ENCODE measurements at regions not wholly inside any gene's neighbourhood (a gene's known extent, or its start where the extent isn't known, plus 50 kb on each side); places are given as distances from the start of the nearest gene placed in this dataset.
A peak's percentile ranks its signal among the peaks of the same experiment; 100 is the strongest.

DNA sequence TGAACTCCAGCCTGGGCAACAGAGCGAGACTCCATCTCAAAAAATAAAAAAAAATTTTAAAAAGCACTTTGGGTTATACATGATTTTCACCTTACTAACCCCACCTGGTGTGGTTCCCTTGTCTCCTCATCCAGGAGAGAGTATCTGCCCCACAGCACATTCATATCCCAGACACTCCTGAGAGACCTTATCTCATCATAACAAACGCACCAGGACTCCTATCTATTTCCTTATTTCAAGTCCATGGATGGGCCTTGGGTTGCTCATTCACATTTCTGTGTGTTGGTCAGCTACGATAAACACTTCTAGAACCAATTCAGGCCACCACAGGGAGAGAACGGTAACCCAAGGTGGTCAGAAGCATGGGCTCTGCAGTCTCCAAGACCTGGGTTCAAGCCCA, 88.6 kb upstream of the SPATA12 start:
- TF ChIP-seq, protein P1, sequence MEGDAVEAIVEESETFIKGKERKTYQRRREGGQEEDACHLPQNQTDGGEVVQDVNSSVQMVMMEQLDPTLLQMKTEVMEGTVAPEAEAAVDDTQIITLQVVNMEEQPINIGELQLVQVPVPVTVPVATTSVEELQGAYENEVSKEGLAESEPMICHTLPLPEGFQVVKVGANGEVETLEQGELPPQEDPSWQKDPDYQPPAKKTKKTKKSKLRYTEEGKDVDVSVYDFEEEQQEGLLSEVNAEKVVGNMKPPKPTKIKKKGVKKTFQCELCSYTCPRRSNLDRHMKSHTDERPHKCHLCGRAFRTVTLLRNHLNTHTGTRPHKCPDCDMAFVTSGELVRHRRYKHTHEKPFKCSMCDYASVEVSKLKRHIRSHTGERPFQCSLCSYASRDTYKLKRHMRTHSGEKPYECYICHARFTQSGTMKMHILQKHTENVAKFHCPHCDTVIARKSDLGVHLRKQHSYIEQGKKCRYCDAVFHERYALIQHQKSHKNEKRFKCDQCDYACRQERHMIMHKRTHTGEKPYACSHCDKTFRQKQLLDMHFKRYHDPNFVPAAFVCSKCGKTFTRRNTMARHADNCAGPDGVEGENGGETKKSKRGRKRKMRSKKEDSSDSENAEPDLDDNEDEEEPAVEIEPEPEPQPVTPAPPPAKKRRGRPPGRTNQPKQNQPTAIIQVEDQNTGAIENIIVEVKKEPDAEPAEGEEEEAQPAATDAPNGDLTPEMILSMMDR (IDR thresholded peaks at IDR 0.05 in 8 of 11, conservative IDR thresholded peaks at IDR 0.05 in 3 of 11): no peak
- TF ChIP-seq POLR2A (IDR thresholded peaks at IDR 0.05): no peak
- no peak for TF ChIP-seq POLR2AphosphoS5 (IDR thresholded peaks at IDR 0.05)
- H3K9me3 ChIP-seq: no peaks in the 10 kb centered on the region

DNA sequence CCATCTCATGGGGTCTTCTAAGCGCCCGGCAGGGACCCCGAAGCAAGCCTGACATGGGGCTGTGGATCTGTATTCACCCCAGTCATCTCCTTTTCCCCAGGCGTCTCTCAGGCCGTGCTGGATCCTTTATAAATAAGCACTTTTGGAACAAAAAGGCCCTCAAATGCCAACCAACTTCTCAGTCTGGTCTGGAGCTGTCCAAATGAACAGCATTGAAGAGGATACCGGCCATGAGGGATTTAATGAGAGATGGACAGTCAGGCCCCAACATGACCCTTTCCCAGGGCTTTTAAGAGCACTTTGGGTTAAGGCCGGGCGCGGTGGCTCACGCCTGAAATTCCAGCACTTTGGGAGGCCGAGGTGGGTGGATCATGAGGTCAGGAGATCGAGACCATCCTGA, 89.2 kb upstream of the SPATA12 start:
- H3K4me3 ChIP-seq: no peak overlapping the region
- 89 to 96% (median 90%) methylated on average over 12 of the region's 12 CpGs for WGBS, 5 donors
- no peak for DNase-seq
- TF ChIP-seq POLR2AphosphoS5 (IDR thresholded peaks at IDR 0.05): no peak
- TF ChIP-seq POLR2A (IDR thresholded peaks at IDR 0.05): no peak
- TF ChIP-seq, protein P1 (IDR thresholded peaks at IDR 0.05 in 8 of 11, conservative IDR thresholded peaks at IDR 0.05 in 3 of 11): no peak
- H3K9me3 ChIP-seq: no peaks in the 10 kb centered on the region
- H3K27ac ChIP-seq: peak overlapping the region in 3 of 8 donors; percentile 21 to 60 (median 35)
- H3K27me3 ChIP-seq (replicated peaks in 1 of 7): no peaks in the 10 kb centered on the region
- intact Hi-C loops (cut with DNase I; ENCODE audit: low total_unique reads): no loop called here
- H3K36me3 ChIP-seq: no peaks in the 10 kb centered on the region
- peaks cover 0 to 19% (median 10%) of the 10 kb centered on the region in 6 donors for H3K4me1 ChIP-seq

More for the DNA sequence above, 88.6 kb upstream of the SPATA12 start:
- peaks cover 0 to 19% (median 10%) of the 10 kb centered on the region in 6 donors for H3K4me1 ChIP-seq
- no peak overlapping the region for H3K4me3 ChIP-seq
- 87 to 91% (median 89%) methylated on average over 4 of the region's 4 CpGs for WGBS, 5 donors
- H3K27ac ChIP-seq: peak overlapping the region in 1 of 8 donors; percentile 21
- no peaks in the 10 kb centered on the region for H3K27me3 ChIP-seq (replicated peaks in 1 of 7)
- intact Hi-C loops (cut with DNase I; ENCODE audit: low total_unique reads): no loop called here
- DNase-seq: no peak
- no peaks in the 10 kb centered on the region for H3K36me3 ChIP-seq

DNA sequence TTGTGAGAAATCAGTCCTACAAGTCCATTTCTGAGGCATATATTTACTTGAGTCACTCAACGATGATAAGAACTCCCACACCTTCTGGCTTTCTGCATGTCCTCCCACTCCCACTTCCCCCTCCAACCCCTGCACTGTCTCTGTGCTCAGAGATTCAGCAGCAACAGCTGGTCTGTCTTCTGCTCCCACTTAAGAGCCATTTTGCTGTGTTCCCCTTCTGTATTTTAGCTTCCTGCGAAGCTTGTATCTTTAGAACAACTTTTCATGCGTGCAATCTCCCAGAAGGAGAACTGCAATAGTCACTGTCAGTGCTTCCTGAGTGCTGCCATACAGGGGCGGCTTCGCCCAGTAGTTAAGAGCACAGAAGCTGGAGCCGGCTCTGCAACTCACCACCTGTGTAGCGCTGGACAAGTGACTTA, 90.0 kb upstream of the SPATA12 start:
- Histone ChIP-seq H3K4me1 (peaks cover 0 to 19% (median 10%) of the 10 kb centered on the region in 6 donors), H3K27me3 (replicated peaks in 1 of 7) (no peaks in the 10 kb centered on the region), H3K36me3 (no peaks in the 10 kb centered on the region), H3K4me3 (no peak overlapping the region), H3K27ac (peak overlapping the region in 4 of 8 donors; percentile 21 to 60 (median 36)), H3K9me3 (peaks cover 0 to 5% (median 0%) of the 10 kb centered on the region in 8 donors)
- DNase-seq: no peak
- TF ChIP-seq POLR2A (IDR thresholded peaks at IDR 0.05) (no peak), POLR2AphosphoS5 (IDR thresholded peaks at IDR 0.05) (peak in 1 of 3 donors; percentile 37)
- intact Hi-C loops (cut with DNase I; ENCODE audit: low total_unique reads): no loop called here
- 27 to 47% (median 33%) methylated on average over 7 of the region's 7 CpGs for WGBS, 5 donors

DNA sequence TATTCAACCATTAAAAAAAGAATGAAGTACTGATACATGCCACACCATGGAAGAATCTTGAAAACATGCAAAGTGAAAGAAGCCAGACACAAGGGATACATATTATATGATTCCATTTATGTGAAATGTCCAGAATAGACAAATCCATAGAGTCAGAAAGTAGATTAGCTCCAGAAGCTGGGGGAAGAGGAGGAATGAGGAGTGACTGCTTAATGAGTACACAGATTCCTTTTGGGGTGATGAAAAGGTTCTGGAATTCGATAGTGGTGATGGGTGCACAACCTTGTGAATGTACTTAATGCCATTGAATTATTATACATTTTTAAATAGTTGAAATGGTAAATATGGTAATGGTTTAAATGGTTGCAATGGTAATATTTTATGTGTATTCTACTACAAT, 90.6 kb upstream of the SPATA12 start:
- intact Hi-C loops (cut with DNase I; ENCODE audit: low total_unique reads): no loop called here
- no peak for TF ChIP-seq POLR2AphosphoS5 (IDR thresholded peaks at IDR 0.05)
- TF ChIP-seq POLR2A (IDR thresholded peaks at IDR 0.05): no peak
- TF ChIP-seq, protein P1 (IDR thresholded peaks at IDR 0.05 in 8 of 11, conservative IDR thresholded peaks at IDR 0.05 in 3 of 11): no peak
- no peak for DNase-seq
- Histone ChIP-seq H3K27ac (no peak overlapping the region), H3K9me3 (peaks cover 0 to 11% (median 4%) of the 10 kb centered on the region in 8 donors), H3K4me3 (no peak overlapping the region), H3K4me1 (peaks cover 0 to 19% (median 9%) of the 10 kb centered on the region in 6 donors), H3K27me3 (replicated peaks in 1 of 7) (no peaks in the 10 kb centered on the region), H3K36me3 (no peaks in the 10 kb centered on the region)
- whole genome bisulfite sequencing, 5 donors: 65 to 84% (median 82%) methylated on average over 1 of the region's 1 CpG

DNA sequence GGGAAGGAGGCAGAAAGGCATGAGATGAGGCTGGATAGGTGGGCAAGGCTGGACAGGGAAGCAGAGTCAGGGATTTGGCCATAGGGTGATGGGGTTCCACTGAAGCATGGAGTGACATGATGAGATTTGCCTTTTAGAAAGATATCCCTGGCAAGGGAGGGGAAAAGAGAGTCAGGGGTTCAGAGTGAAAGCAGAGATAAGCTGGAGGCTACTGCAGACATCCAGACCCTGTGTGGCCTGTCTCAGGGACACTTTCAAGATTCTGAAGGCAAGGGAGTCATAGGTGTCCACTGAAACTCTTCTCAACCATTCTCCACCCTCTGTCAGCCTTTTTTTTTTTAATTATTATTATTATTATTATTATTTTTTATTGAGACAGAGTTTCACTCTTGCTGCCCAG, 94.0 kb upstream of the SPATA12 start:
- intact Hi-C loops (cut with DNase I; ENCODE audit: low total_unique reads): no loop called here
- no peaks in the 10 kb centered on the region for H3K36me3 ChIP-seq
- TF ChIP-seq POLR2A (IDR thresholded peaks at IDR 0.05) (no peak), POLR2AphosphoS5 (IDR thresholded peaks at IDR 0.05) (no peak)
- TF ChIP-seq, protein P1 (IDR thresholded peaks at IDR 0.05 in 8 of 11, conservative IDR thresholded peaks at IDR 0.05 in 3 of 11): no peak
- no peaks in the 10 kb centered on the region for H3K27me3 ChIP-seq (replicated peaks in 1 of 7)
- H3K4me3 ChIP-seq: no peak overlapping the region
- H3K27ac ChIP-seq: no peak overlapping the region
- peaks cover 0 to 16% (median 8%) of the 10 kb centered on the region in 6 donors for H3K4me1 ChIP-seq
- peaks cover 0 to 16% (median 8%) of the 10 kb centered on the region in 8 donors for H3K9me3 ChIP-seq
- no peak for DNase-seq

Data from spleen (tissue), 11 donors.